ENCODE measurements at regions not wholly inside any gene's neighbourhood (a gene's known extent, or its start where the extent isn't known, plus 50 kb on each side); places are given as distances from the start of the nearest gene placed in this dataset.

- no peak for TF ChIP-seq CTCF (conservative IDR thresholded peaks at IDR 0.05; ENCODE audit: low read length)
- TF ChIP-seq EZH2phosphoT487 (IDR thresholded peaks at IDR 0.05; ENCODE audit: borderline replicate concordance), result no peak
These were observed 917.2 kb downstream of the CENPC start for GRCh38 chr4:66628146-66628545.
